ENCODE measurements at regions not wholly inside any gene's neighbourhood (a gene's known extent, or its start where the extent isn't known, plus 50 kb on each side); places are given as distances from the start of the nearest gene placed in this dataset.
"Not testable (repeated sequence)": the region's sequence is repeated elsewhere in the genome, so short reads cannot be mapped to it uniquely, and the experiment has no call there.

DNA sequence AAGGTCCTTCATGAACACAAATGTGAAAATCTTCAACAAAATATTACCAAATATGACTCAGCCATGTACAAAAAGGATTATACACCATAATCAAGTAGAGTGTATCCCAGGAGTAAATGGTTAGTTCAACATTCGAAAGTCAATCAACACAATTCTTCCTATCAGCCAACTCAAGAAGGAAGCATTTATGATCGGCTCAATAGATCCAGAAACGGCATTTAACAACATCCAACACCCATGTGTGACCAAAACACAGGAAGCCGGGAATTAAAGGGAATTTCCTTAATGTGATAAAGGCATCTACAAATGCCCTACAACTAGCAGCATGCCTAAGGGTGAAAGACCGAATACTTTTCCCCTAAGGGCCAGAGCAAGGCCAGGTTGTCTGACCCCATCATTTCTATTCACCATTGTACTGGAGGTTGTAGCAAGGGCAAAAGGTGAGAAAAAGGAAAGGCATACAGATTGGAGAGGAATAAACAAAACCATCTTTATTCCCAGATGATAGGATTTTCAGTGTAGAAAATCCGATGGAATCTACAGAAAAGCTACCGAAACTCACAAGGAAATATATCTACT lies 69.9 kb upstream of the CLDN5 start:
- Mint-ChIP-seq H3K36me3 (ENCODE audit: low read depth) (no peaks in the 10 kb centered on the region), H3K9me3 (no peaks in the 10 kb centered on the region), H3K27ac (no peak overlapping the region), H3K27me3 (peaks cover 3% of the 10 kb centered on the region), H3K4me1 (peaks cover 27% of the 10 kb centered on the region), H3K4me3 (no peak overlapping the region)
- ATAC-seq (no peak), DNase-seq (no peak)

DNA sequence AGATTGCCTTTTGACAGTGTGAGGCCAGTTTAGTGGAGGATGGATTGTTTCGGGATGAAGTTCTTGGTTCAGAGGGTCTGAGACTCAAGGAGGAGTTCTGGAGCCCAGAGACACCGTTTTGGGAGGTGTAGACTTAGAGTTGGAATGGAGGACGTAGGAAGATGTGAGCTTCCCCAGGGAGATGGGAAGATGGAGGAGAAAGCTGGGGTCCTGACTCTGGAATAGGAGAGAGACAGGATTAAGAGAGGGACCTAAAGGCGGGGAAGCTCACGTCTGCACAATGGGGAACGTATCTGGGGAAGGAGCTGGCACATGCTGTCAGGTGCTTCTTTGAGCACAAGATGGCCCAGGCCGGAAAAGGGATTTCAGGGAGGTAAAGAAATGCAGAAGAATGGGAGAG lies 71.3 kb upstream of the CLDN5 start:
- H3K27ac Mint-ChIP-seq: no peak overlapping the region
- ATAC-seq (no peak), DNase-seq (no peak)
- H3K4me3 Mint-ChIP-seq: no peak overlapping the region
- H3K9me3 Mint-ChIP-seq: no peaks in the 10 kb centered on the region
- H3K36me3 Mint-ChIP-seq (ENCODE audit: low read depth): no peaks in the 10 kb centered on the region
- H3K4me1 Mint-ChIP-seq: peaks cover 29% of the 10 kb centered on the region
- H3K27me3 Mint-ChIP-seq: peaks cover under 1% of the 10 kb centered on the region

DNA sequence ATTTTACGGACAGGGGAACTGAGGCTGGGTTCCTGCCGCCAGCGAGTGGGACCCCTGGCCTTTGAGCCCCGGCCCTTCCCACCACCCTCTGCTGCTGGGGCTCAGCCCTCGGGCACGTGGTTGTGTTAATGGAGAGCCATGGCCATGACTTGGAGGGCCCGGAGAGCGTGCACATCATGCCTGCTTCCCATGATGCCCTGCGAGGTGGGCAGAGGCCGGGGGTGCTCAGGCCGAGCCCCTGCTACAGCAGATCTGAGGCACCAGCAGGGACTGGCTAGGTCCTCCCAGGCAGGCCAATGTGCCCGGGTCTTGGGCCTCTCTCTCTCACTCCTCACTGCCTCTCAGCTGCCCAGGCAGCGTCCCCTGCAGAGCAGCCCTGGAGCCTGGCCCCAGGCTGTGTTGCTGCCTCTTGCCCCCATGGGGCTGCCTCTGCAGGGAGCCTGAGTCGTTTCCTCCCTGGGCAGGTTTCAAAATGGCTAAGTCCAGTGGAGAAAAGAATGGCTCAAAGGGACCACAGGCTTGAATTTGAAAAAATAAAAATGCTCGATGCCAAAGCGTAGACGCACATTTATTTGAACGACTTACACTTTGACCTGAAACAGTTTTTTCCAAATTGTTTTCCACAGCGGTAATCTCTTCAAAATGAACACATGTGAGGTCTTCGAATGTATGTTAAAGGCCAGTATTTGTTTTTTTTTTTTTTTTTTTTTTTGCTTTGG lies 72.6 kb upstream of the CLDN5 start:
- peak overlapping the region; percentile 73 for H3K27ac Mint-ChIP-seq
- peak overlapping the region; percentile 17 for H3K4me3 Mint-ChIP-seq

DNA sequence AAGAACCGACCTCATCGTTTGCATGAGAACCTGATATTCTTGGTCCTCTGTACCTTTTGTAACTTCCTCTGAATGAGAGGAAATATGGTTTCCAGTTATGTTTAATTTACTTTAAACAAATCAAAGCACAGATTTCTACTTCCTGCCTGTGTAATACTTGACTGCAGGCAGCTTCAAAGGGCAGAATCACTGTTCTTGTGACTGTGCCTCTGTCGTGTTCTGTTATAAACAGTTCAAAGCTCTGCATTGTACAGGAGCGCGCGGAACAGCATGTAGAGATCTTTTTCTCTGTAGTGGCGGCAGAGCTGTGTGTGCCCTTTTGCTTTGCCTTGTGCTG lies 73.2 kb upstream of the CLDN5 start:
- Mint-ChIP-seq H3K27ac (peak overlapping the region; percentile 73), H3K27me3 (no peaks in the 10 kb centered on the region), H3K9me3 (no peaks in the 10 kb centered on the region), H3K36me3 (ENCODE audit: low read depth) (no peaks in the 10 kb centered on the region), H3K4me3 (peak overlapping the region; percentile 17), H3K4me1 (peaks cover 29% of the 10 kb centered on the region)
- DNase-seq (no peak), ATAC-seq (peak; percentile 67)

More for the DNA sequence above, 72.6 kb upstream of the CLDN5 start:
- ATAC-seq (no peak), DNase-seq (no peak)
- H3K27me3 Mint-ChIP-seq: no peaks in the 10 kb centered on the region
- no peaks in the 10 kb centered on the region for H3K36me3 Mint-ChIP-seq (ENCODE audit: low read depth)
- no peaks in the 10 kb centered on the region for H3K9me3 Mint-ChIP-seq
- H3K4me1 Mint-ChIP-seq: peaks cover 29% of the 10 kb centered on the region

DNA sequence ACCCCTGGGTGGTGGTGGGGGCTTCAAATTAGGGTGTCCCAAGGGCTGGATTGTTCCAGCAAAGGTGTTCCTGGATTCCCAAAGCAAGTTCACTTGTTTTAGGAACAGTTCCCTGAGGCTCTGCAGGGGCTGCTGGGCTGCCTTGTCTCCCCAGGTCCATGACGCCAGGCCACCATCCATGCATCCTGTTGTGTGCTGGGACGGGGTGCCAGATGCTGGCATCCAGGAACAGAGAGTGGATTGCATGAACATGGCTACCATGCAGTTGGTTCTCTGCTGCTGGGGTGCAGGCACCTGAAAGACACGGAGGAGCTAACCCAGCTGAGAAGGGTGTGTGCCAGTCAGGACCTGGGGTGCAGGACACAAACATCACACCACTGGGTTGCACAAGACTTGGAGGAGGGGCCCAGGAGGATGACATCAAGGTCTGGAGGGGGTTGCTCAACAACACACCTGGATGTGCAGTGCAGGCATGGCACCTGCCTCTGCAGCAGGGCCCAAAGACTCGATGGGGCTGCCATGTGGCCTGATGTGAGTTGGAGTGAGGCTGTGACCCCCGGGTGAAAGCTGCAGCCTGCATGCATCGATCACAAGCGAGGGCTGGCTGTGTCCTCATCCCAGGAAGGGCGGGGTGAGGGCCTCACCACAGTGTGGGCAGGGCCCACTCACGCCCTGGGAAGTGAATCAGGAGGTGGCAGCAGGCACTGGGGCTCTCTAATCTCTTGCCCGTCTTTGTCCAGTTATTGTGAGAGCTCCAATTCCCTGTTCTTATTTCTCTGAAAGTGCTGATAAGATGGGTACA lies 74.0 kb upstream of the CLDN5 start:
- no peak overlapping the region for H3K4me3 Mint-ChIP-seq
- H3K9me3 Mint-ChIP-seq: no peaks in the 10 kb centered on the region
- no peak overlapping the region for H3K27ac Mint-ChIP-seq
- DNase-seq (no peak), ATAC-seq (peak; percentile 37)
- no peaks in the 10 kb centered on the region for H3K27me3 Mint-ChIP-seq
- peaks cover 35% of the 10 kb centered on the region for H3K4me1 Mint-ChIP-seq
- no peaks in the 10 kb centered on the region for H3K36me3 Mint-ChIP-seq (ENCODE audit: low read depth)

DNA sequence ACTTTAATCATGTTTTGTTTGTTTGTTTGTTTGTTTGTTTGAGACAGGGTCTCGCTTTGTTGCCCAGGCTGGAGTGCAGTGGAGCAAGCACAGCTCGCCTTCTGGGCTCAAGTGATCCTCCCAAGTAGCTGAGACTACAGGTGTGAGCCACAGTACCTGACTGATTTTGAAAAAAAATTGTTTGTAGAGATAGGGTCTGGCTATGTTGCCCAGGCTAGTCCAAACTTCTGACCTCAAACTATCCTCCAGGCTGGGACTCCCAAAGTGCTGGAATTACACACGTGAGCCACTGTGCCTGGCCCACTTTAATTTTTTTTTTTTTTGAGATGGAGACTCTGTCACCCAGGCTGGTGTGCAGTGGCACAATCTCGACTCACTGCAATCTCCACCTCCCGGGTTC lies 74.8 kb upstream of the CLDN5 start:
- ATAC-seq: no peak
- no peak overlapping the region for H3K27ac Mint-ChIP-seq
- H3K9me3 Mint-ChIP-seq: no peaks in the 10 kb centered on the region
- H3K27me3 Mint-ChIP-seq: no peaks in the 10 kb centered on the region
- no peak overlapping the region for H3K4me3 Mint-ChIP-seq
- H3K4me1 Mint-ChIP-seq: peaks cover 36% of the 10 kb centered on the region
- H3K36me3 Mint-ChIP-seq (ENCODE audit: low read depth): no peaks in the 10 kb centered on the region
- DNase-seq: no peak

DNA sequence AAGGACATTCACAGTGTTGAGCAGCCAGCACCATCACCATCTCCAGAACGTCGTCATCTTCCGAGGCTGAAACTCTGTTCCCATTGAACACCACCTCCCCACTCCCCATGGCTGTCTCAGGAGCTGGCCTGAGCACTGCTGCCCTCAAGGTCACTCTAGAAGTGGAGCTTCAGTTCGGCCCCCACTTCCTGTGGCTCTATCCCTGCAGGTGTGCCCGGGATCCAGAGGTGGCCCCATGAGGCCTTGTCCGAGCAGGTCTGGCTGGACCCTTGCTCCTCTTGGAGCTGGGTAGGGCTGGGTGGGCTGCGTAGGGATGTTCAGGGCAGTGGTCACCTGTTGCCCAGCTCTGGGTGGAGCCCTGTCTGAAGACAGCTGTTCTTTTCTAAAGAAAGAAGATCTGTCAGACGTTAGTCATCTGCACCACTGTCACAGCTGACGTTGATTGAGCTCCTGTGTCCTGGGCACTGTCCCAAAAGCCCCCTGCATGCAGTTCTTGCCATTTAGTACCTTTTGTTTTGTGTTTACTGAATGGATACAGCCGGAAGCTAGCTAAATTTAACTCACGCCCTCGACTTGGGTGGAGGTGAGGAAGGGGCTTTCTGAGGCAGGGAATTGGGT lies 75.5 kb upstream of the CLDN5 start:
- peaks cover 38% of the 10 kb centered on the region for H3K4me1 Mint-ChIP-seq
- no peak for DNase-seq
- no peaks in the 10 kb centered on the region for H3K36me3 Mint-ChIP-seq (ENCODE audit: low read depth)
- H3K4me3 Mint-ChIP-seq: no peak overlapping the region
- H3K27me3 Mint-ChIP-seq: no peaks in the 10 kb centered on the region
- no peak for ATAC-seq
- no peaks in the 10 kb centered on the region for H3K9me3 Mint-ChIP-seq
- H3K27ac Mint-ChIP-seq: no peak overlapping the region

DNA sequence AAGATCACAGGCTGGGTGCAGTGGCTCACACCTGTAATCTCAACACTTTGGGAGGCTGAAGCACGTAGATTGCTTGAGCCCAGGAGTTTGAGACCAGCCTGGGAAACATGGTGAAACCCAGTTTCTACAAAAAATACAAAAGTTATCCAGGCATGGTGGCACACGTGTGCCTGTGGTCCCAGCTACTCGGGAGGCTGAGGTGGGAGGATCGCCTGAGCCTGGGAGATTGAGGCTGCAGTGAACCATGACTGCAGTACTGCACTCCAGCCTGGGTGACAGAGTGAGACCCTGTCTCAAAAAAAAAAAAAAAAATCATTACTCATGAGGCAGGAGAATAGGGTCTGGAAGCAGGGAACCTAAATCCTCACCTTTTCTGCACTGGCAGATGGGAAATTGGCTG lies 79.1 kb upstream of the CLDN5 start:
- not testable (repeated sequence) for H3K27ac Mint-ChIP-seq; H3K9me3 Mint-ChIP-seq; H3K36me3 Mint-ChIP-seq (ENCODE audit: low read depth); DNase-seq; ATAC-seq; H3K27me3 Mint-ChIP-seq; H3K4me3 Mint-ChIP-seq
- peaks cover 33% of the 10 kb centered on the region for H3K4me1 Mint-ChIP-seq

DNA sequence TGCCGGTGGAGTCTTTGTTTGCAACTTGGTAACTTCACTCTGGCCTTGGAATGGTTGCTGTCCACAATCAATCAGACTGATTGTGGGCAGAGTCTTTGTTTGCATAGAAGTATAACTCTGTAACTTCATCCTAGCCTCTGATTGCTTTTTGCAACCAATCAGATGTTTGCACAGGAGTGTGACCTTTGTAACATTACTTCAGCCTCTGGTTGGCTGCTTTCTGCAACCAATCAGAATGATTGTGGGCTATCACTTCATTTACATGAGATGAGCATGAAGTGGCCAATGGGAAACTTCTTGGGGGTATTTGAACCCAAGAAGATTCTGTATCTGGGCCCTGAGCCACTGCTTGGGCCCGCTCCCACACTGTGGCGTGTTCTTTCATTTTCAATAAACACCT lies 79.6 kb upstream of the CLDN5 start:
- ATAC-seq (no peak), DNase-seq (no peak)
- Mint-ChIP-seq H3K9me3 (no peaks in the 10 kb centered on the region), H3K27ac (no peak overlapping the region), H3K27me3 (no peaks in the 10 kb centered on the region), H3K36me3 (ENCODE audit: low read depth) (no peaks in the 10 kb centered on the region), H3K4me3 (no peak overlapping the region), H3K4me1 (peaks cover 33% of the 10 kb centered on the region)

DNA sequence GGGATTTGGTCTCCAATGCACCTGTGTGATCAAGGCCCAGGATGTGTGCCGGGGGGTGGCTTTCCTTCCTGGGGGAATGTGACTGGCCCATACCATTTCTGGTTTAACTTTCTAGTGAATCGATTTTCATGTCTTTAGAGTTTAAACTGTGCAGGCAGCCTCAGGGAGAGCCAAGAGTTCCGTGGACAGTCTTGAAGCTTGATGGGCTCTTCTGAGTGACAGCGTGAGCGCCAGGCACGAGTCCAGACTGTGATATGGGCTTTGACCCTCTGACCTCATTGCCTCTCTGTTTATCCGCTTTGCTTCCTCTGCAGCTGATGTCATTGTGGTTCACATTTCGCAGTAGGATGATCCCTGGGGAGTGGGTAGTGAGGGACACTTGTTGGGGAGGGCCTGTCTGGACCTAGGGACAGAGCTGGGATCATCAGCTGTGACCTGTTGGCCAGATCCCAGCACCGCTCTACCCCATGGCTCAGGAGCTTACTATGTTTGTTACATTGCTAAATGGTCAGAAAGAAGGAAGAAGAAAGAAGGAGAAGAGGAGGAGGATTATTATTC lies 80.6 kb upstream of the CLDN5 start:
- no peaks in the 10 kb centered on the region for H3K9me3 Mint-ChIP-seq
- no peaks in the 10 kb centered on the region for H3K36me3 Mint-ChIP-seq (ENCODE audit: low read depth)
- ATAC-seq: no peak
- no peaks in the 10 kb centered on the region for H3K27me3 Mint-ChIP-seq
- H3K4me1 Mint-ChIP-seq: peaks cover 35% of the 10 kb centered on the region
- no peak overlapping the region for H3K27ac Mint-ChIP-seq
- no peak overlapping the region for H3K4me3 Mint-ChIP-seq
- no peak for DNase-seq

DNA sequence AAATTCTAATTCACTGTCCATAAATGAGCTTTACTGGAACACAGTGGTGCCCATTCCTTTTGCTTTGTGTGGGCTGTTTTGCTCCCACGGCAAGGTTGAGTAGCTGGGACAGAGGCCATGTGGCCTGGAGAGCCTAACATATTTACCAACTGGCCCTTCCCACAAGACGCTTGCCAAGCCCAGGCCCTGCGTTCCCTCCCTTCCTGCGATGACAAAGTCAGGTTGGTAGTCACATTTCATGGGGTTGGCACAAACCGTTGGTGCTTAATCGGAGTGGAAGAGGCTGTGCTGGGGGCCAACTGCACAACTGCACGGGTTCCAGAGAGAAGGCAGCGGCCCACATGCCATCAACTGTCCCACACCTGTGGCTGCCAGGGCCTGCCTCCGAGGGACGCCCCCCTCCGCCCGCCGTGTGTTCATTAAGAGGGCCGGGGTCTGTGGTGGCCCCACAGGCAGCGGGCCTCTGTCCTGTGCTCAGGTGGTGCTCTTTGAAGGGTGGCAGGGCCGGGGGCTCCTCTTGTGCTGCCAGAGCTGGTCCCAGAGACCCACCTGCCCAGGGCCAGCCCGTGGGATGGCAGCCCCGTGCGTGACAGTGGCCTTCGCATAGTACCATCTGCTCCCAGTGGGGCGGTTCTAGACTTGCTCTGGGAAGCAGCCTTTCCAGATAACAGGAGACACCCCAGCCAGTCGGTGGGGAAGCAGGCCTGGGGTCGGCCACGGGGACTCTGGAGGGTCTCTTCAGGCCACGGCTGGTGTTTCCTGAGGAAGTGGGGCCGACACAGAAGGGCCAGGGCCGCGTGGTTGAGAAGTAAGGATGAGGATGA lies 81.5 kb upstream of the CLDN5 start:
- H3K27me3 Mint-ChIP-seq: no peaks in the 10 kb centered on the region
- no peak for DNase-seq
- H3K36me3 Mint-ChIP-seq (ENCODE audit: low read depth): no peaks in the 10 kb centered on the region
- H3K9me3 Mint-ChIP-seq: no peaks in the 10 kb centered on the region
- H3K4me3 Mint-ChIP-seq: no peak overlapping the region
- no peak for ATAC-seq
- H3K4me1 Mint-ChIP-seq: peaks cover 43% of the 10 kb centered on the region
- no peak overlapping the region for H3K27ac Mint-ChIP-seq

DNA sequence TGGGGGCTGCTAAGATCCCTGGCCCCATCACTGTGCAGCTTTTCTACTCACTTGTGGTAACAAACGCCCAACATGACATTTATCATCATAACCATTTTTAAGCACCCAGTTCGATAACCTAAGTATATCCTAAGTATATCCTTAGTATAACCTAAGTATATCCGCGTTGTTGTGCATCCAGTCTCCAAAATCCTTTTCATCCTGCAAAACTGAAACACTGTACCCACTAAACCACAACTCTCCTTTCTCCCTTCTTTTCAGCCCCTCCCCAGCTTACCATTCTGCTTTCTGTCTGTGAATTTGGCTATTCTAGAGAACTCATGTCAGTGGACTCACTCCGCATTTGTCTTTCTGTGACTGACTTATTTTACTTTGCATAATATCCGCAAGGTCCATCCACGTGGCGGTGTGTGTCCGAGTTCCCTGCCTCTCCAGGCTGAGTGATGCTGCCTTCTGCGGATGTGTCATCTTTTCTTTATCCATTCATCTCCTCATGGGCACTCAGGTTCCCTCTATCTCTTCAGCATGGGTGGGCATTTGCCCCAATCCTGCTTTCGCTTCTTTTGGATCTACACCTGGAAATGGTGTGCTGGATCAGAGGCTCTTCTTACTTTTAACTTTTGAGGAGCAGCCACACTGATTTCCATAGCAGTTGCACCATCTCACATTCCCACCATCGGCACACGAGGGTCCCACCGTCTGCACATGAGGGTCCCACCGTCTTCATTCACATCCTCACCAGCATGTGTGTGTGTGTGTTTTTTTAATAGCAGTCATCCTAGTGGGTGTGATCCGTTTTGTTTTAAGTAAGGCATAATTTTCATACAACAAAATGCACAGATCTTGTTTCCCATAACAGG lies 82.4 kb upstream of the CLDN5 start:
- ATAC-seq (no peak), DNase-seq (no peak)
- peaks cover 50% of the 10 kb centered on the region for H3K4me1 Mint-ChIP-seq
- H3K36me3 Mint-ChIP-seq (ENCODE audit: low read depth): no peaks in the 10 kb centered on the region
- H3K27me3 Mint-ChIP-seq: no peaks in the 10 kb centered on the region
- H3K27ac Mint-ChIP-seq: no peak overlapping the region
- no peak overlapping the region for H3K4me3 Mint-ChIP-seq
- H3K9me3 Mint-ChIP-seq: no peaks in the 10 kb centered on the region

DNA sequence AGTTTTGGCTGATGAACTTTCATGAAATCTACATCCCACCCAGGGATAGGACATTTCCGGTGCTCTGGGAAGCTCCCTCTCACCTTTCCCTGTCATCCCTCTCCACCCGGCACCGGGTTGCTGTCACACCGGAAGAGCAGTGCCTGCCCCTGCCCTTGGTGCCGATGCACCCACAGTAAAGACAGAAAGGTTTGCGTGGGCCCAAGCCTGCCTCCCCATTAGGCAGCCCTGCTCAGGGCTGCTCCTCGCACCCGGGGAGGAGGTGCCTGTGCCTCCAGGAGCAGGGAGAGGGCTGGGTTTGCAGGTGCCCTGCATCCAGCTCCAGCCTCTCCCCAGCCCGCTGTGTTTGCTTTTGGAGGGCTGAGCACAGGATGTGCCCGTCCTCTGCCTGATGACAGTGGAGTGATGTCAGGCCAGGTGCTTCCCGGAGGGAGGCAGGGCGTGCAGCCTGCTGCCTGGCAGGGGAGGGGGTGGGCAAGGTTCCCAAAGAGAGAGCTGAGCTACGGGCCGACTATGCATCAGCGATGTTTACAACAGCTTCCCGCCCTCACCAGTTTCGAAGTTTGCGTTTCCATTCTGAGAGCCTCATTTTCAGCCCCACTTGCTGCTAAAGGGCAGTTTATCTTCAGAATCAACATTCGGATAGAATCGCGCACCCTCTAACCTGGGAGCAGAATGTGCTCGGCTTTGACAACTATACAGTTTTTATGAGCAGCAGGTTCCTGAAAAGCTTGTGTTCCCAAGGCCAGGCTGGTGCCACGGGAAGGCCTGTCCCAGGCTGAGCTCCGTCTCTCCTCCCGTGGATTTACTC lies 83.2 kb upstream of the CLDN5 start:
- no peaks in the 10 kb centered on the region for H3K36me3 Mint-ChIP-seq (ENCODE audit: low read depth)
- no peaks in the 10 kb centered on the region for H3K9me3 Mint-ChIP-seq
- H3K27me3 Mint-ChIP-seq: no peaks in the 10 kb centered on the region
- peaks cover 57% of the 10 kb centered on the region for H3K4me1 Mint-ChIP-seq
- H3K4me3 Mint-ChIP-seq: no peak overlapping the region
- no peak for ATAC-seq
- DNase-seq: peak; percentile 31
- no peak overlapping the region for H3K27ac Mint-ChIP-seq
